ENCODE measurements at regions not wholly inside any gene's neighbourhood (a gene's known extent, or its start where the extent isn't known, plus 50 kb on each side); places are given as distances from the start of the nearest gene placed in this dataset.

DNA sequence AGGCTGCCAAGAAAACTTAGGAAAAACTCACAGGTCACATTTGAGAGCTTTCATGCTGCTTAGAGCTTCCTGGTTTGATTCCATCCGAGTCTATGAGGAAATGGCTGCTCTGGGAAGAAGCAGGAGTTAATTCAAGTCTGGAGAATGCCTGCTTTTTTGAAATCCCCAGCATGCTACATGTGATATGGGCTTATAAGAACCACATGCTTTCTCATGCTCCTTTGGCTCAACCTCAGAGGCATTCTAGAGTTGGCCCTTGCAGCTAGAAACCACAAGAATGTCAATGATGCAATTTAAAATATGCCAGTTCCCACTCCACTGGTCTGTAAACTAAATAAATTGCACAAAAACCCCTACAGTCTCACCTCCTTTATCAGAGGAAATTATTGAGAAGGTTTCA lies 142.9 kb upstream of the OLIG3 start:
- no peak for TF ChIP-seq TAF1 (IDR thresholded peaks at IDR 0.05; ENCODE audit: low read depth, low read length)
- TF ChIP-seq EP300 (IDR thresholded peaks at IDR 0.05; ENCODE audit: borderline replicate concordance in 1 of 2, low read depth in 2 of 2, low read length in 2 of 2), result no peak
- no peak for TF ChIP-seq MAFK (IDR thresholded peaks at IDR 0.05; ENCODE audit: low read depth, low read length)
- TF ChIP-seq POLR2AphosphoS5 (IDR thresholded peaks at IDR 0.05; ENCODE audit: low read depth, low read length), result no peak

All from H1 (cell line).